ENCODE measurements at regions not wholly inside any gene's neighbourhood (a gene's known extent, or its start where the extent isn't known, plus 50 kb on each side); places are given as distances from the start of the nearest gene placed in this dataset.

DNA sequence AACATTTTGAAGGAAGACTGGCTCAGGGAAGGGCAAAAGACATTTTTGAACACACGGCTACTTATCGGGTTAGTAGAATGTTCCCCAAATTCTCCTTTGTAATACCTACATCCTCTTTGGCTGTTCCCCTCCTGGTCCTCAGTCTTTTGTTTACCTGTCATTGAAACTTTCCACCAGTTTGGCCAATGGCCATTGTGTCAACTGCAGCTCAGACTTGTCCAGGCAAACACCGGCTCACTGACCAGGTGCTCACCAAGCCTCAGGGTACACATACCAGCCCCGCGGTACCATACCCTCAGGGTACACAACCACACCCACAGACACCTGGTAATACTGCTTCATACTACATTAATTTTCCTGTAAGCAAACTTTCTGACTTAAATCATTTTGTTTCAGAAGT is 84.8 kb upstream of the ZNF648 start:
- Histone ChIP-seq H3K27me3 (no peaks in the 10 kb centered on the region), H3K4me1 (peaks cover 35 to 42% (median 39%) of the 10 kb centered on the region in 4 donors), H3K9me3 (no peaks in the 10 kb centered on the region), H3K4me3 (no peak overlapping the region), H3K27ac (peak overlapping the region; percentile 87 to 97 (median 90)), H3K36me3 (no peaks in the 10 kb centered on the region)
- ATAC-seq (ENCODE audit: low FRiP score in 2 of 2) (no peak), DNase-seq (peak in 1 of 2 donors; percentile 62)
- TF ChIP-seq POLR2AphosphoS5 (IDR thresholded peaks at IDR 0.05) (no peak), POLR2A (IDR thresholded peaks at IDR 0.05) (no peak)
- TF ChIP-seq, protein P1, sequence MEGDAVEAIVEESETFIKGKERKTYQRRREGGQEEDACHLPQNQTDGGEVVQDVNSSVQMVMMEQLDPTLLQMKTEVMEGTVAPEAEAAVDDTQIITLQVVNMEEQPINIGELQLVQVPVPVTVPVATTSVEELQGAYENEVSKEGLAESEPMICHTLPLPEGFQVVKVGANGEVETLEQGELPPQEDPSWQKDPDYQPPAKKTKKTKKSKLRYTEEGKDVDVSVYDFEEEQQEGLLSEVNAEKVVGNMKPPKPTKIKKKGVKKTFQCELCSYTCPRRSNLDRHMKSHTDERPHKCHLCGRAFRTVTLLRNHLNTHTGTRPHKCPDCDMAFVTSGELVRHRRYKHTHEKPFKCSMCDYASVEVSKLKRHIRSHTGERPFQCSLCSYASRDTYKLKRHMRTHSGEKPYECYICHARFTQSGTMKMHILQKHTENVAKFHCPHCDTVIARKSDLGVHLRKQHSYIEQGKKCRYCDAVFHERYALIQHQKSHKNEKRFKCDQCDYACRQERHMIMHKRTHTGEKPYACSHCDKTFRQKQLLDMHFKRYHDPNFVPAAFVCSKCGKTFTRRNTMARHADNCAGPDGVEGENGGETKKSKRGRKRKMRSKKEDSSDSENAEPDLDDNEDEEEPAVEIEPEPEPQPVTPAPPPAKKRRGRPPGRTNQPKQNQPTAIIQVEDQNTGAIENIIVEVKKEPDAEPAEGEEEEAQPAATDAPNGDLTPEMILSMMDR (IDR thresholded peaks at IDR 0.05), result no peak
- WGBS, 2 donors, result 46 to 69% methylated on average over 5 of the region's 5 CpGs

DNA sequence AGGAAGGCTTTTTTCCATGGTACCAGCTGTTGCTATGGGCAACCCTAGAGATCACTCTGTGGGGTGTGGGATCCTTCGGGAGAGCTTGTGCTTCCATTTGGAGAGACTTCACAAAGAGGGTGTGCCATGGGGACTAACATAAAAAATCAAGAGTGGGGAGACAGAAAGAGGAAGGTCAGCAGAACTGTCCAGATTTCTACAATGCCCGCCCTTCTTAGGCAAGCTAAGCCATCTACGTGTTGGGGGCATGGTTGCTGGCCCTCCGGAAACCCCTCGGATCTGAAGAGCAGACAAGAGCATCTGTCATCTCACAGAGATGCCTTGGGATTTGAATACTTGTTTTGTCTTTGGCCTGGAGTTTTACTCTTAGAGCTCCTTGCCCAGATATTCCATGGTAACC is 83.9 kb upstream of the ZNF648 start:
- no peak for ATAC-seq (ENCODE audit: low FRiP score in 2 of 2)
- Histone ChIP-seq H3K36me3 (no peaks in the 10 kb centered on the region), H3K27me3 (no peaks in the 10 kb centered on the region), H3K9me3 (no peaks in the 10 kb centered on the region), H3K4me1 (peaks cover 35 to 42% (median 39%) of the 10 kb centered on the region in 4 donors), H3K4me3 (no peak overlapping the region), H3K27ac (peak overlapping the region; percentile 87 to 97 (median 90))
- no peak for DNase-seq
- TF ChIP-seq POLR2AphosphoS5 (IDR thresholded peaks at IDR 0.05) (peak in 1 of 2 donors; percentile 17), POLR2A (IDR thresholded peaks at IDR 0.05) (no peak)
- TF ChIP-seq, protein P1 (IDR thresholded peaks at IDR 0.05), result no peak
- WGBS, 2 donors, result 74 to 95% methylated on average over 4 to 5 of the region's 5 CpGs

GRCh38 chr1:182144646-182145030 is 83.1 kb upstream of the ZNF648 start:
- 36 to 38% methylated on average over 3 of the region's 3 CpGs for WGBS, 2 donors
- TF ChIP-seq EP300 (IDR thresholded peaks at IDR 0.05), result no peak
- TF ChIP-seq, protein P1 (IDR thresholded peaks at IDR 0.05), result no peak
- no peak for TF ChIP-seq POLR2AphosphoS5 (IDR thresholded peaks at IDR 0.05)
- no peak for TF ChIP-seq POLR2A (IDR thresholded peaks at IDR 0.05)
- Histone ChIP-seq H3K4me3 (no peak overlapping the region), H3K36me3 (no peaks in the 10 kb centered on the region), H3K4me1 (peaks cover 35 to 41% (median 39%) of the 10 kb centered on the region in 4 donors), H3K27me3 (no peaks in the 10 kb centered on the region), H3K9me3 (no peaks in the 10 kb centered on the region), H3K27ac (peak overlapping the region; percentile 87 to 97 (median 90))
- no peak for ATAC-seq (ENCODE audit: low FRiP score in 2 of 2)
- DNase-seq, result no peak

DNA sequence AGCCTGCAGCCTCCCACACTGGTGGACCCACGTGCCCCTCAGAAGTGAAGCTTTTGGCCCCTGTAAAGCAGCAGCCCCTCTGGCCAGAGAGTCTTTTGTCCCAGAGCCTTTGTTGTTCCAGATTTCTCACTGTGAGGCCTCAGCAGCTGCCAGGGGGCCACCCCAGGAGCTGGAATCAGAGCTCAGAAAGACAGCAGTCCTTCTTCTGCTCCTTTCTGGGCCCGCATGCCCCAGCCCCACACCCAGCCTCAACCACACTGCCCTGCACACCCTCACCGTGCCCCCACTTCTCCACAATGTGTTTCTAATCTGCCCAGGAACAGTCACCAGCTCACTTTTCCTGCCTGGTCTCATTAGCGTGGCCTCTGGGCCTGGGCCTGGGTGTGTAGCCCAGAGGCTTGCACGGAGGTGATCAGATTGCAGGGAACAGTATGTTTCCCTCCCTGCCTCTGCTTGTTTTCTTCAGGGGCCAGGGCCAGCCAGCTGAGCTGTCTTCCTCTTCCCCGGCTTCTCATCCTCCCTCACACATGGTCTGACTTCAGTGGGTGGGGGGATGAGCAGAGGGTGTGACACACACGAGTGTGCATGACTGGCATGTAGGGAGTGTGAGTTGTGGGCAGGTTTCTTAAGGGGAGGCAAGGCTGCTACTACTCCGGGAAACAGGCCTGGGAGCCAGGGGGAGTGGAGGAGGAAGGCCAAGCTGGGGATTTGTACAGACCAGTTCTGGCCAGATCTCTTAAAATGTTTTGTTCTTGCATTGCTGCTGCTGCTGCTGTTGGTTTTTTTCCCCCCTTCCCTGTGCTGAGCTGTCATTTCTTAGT is 82.5 kb upstream of the ZNF648 start:
- TF ChIP-seq, protein P1 (IDR thresholded peaks at IDR 0.05), result no peak
- TF ChIP-seq EP300 (IDR thresholded peaks at IDR 0.05) (peak in 2 of 4 donors; percentile 65 to 83), POLR2A (IDR thresholded peaks at IDR 0.05) (peak in 1 of 4 donors; percentile 69), POLR2AphosphoS5 (IDR thresholded peaks at IDR 0.05) (peak; percentile 84 to 94)
- 22 to 27% methylated on average over 8 of the region's 8 CpGs for WGBS, 2 donors

More for the DNA sequence above, 82.5 kb upstream of the ZNF648 start:
- peak; percentile 37 to 85 for DNase-seq
- ATAC-seq (ENCODE audit: low FRiP score in 2 of 2), result peak; percentile 85 to 91
- H3K27ac ChIP-seq, result peak overlapping the region; percentile 87 to 97 (median 90)
- no peak overlapping the region for H3K4me3 ChIP-seq
- H3K36me3 ChIP-seq, result no peaks in the 10 kb centered on the region
- no peaks in the 10 kb centered on the region for H3K9me3 ChIP-seq
- no peaks in the 10 kb centered on the region for H3K27me3 ChIP-seq
- peaks cover 35 to 39% (median 38%) of the 10 kb centered on the region in 4 donors for H3K4me1 ChIP-seq

Data from upper lobe of left lung (tissue), 6 donors.